ENCODE measurements at regions not wholly inside any gene's neighbourhood (a gene's known extent, or its start where the extent isn't known, plus 50 kb on each side); places are given as distances from the start of the nearest gene placed in this dataset.

- no peaks in the 10 kb centered on the region for H4K20me1 ChIP-seq (replicated peaks; ENCODE audit: control insufficient read depth, insufficient read depth, low read length)
- no peaks in the 10 kb centered on the region for H3K9me1 ChIP-seq (ENCODE audit: control insufficient read depth, insufficient read depth, low read length)
- in situ Hi-C loops (cut with MboI), result no loop called here
- H3K27ac ChIP-seq (ENCODE audit: extremely low read depth, low read depth, low read length), result no peak overlapping the region
- no peak overlapping the region for H3K4me3 ChIP-seq
- H3K36me3 ChIP-seq (ENCODE audit: control insufficient read depth, insufficient read depth, low read length), result no peaks in the 10 kb centered on the region
- 0% methylated on average over 5 of the region's 5 CpGs for WGBS (ENCODE audit: insufficient coverage, low coverage, missing lambda C conversion rate)
- DNase-seq (ENCODE audit: extremely low read depth in 1 of 4, low spot score in 3 of 4) (no peak), ATAC-seq (no peak), FAIRE-seq (no peak)
- ChIA-PET POLR2A (no interaction called here), CTCF (ENCODE audit: low intra/inter-chr PET ratio) (no interaction called here)
- no TSS peak for BruUV-seq (replicated peaks)
- H3K79me2 ChIP-seq (ENCODE audit: control insufficient read depth, insufficient read depth, low read length), result no peaks in the 10 kb centered on the region
- TF ChIP-seq SMARCC2 (IDR thresholded peaks at IDR 0.05; ENCODE audit: low read depth) (no peak), HOXB6 (CRISPR knock-in tag; IDR thresholded peaks at IDR 0.05; ENCODE audit: borderline replicate concordance) (no peak), ZSCAN29 (IDR thresholded peaks at IDR 0.05) (no peak), PHF21A (IDR thresholded peaks at IDR 0.05; ENCODE audit: borderline replicate concordance, low read depth) (no peak), LCOR (CRISPR knock-in tag; IDR thresholded peaks at IDR 0.05) (no peak), HSF4 (CRISPR knock-in tag; IDR thresholded peaks at IDR 0.05; ENCODE audit: borderline replicate concordance) (no peak), GTF3C2 (IDR thresholded peaks at IDR 0.05; ENCODE audit: borderline replicate concordance, extremely low read depth, insufficient read length) (no peak), ZSCAN32 (CRISPR knock-in tag; IDR thresholded peaks at IDR 0.05) (no peak), TOE1 (IDR thresholded peaks at IDR 0.05; ENCODE audit: borderline replicate concordance) (no peak), TOE1 (CRISPR knock-in tag; IDR thresholded peaks at IDR 0.05; ENCODE audit: borderline replicate concordance, low read depth) (no peak), ZNF511 (CRISPR knock-in tag; IDR thresholded peaks at IDR 0.05) (no peak), ETV5 (CRISPR knock-in tag; IDR thresholded peaks at IDR 0.05; ENCODE audit: low read depth) (no peak), ETV1 (tag; conservative IDR thresholded peaks at IDR 0.05; ENCODE audit: low read depth) (no peak), POLR2H (tag; IDR thresholded peaks at IDR 0.05; ENCODE audit: low read depth) (no peak), MLLT1 (IDR thresholded peaks at IDR 0.05) (no peak), STAT5B (CRISPR knock-in tag; IDR thresholded peaks at IDR 0.05) (no peak), MAFF (IDR thresholded peaks at IDR 0.05; ENCODE audit: low read length) (no peak), CC2D1A (IDR thresholded peaks at IDR 0.05) (no peak), TAF9B (IDR thresholded peaks at IDR 0.05; ENCODE audit: partially characterized antibody) (no peak)
- no peak overlapping the region for H2AFZ ChIP-seq (ENCODE audit: low read depth, low read length)
- H3K9ac ChIP-seq (ENCODE audit: insufficient read depth in 1 of 2, low read depth in 2 of 2, low read length in 2 of 2), result no peak overlapping the region
- H3K4me2 ChIP-seq (ENCODE audit: insufficient read depth, low read length), result no peak overlapping the region
- no peaks in the 10 kb centered on the region for H3K4me1 ChIP-seq (replicated peaks in 1 of 2; ENCODE audit: control insufficient read depth in 2 of 2, insufficient read depth in 2 of 2, low read length in 2 of 2)
- no peaks in the 10 kb centered on the region for H3K9me3 ChIP-seq (replicated peaks; ENCODE audit: control insufficient read depth, insufficient read depth, low read depth, low read length)
- no peaks in the 10 kb centered on the region for H3K27me3 ChIP-seq (ENCODE audit: control insufficient read depth in 2 of 2, insufficient read depth in 2 of 2, low read length in 2 of 2)
- intact Hi-C loops (cut with micrococcal nuclease), result no loop called here
Observed at GRCh38 chr3:27641888-27642601, 80.1 kb downstream of the EOMES start.
